Ramos (cell line): ENCODE measurements at regions not wholly inside any gene's neighbourhood (a gene's known extent, or its start where the extent isn't known, plus 50 kb on each side); places are given as distances from the start of the nearest gene placed in this dataset.

Source experiments
- in situ Hi-C: fragments of 300-500 bp; cut with MboI; formaldehyde crosslinking; loops from one replicate; pipeline ENCODE4 v1.14.3; 2022; ENCODE audit warnings: low sequenced_read_pairs; ENCODE audit not compliant: unreplicated experiment

- in situ Hi-C loops, result loop anchor here (25.0 kb wide), 1 partner anchor 488 kb away; no protein-coding TSS in a partner anchor
These were observed 67.8 kb upstream of the ITGA11 start for GRCh38 chr15:68499620-68500312.

- in situ Hi-C loops, result loop anchor here (25.0 kb wide), 1 partner anchor 487 kb away; no protein-coding TSS in a partner anchor
These were observed 68.6 kb upstream of the ITGA11 start for GRCh38 chr15:68500363-68501258.

GRCh38 chr15:68501259-68501591 is 69.3 kb upstream of the ITGA11 start:
- in situ Hi-C loops, result loop anchor here (25.0 kb wide), 1 partner anchor 486 kb away; no protein-coding TSS in a partner anchor

- in situ Hi-C loops, result loop anchor here (25.0 kb wide), 1 partner anchor 486 kb away; no protein-coding TSS in a partner anchor
These were observed 69.7 kb upstream of the ITGA11 start for GRCh38 chr15:68501616-68502015.

- in situ Hi-C loops, result loop anchor here (25.0 kb wide), 1 partner anchor 485 kb away; no protein-coding TSS in a partner anchor
These were observed 70.5 kb upstream of the ITGA11 start for GRCh38 chr15:68502398-68502901.

GRCh38 chr15:68503213-68503612 is 71.2 kb upstream of the ITGA11 start:
- in situ Hi-C loops, result loop anchor here (25.0 kb wide), 1 partner anchor 484 kb away; no protein-coding TSS in a partner anchor

GRCh38 chr15:68503791-68504680 is 72.1 kb upstream of the ITGA11 start:
- in situ Hi-C loops, result loop anchor here (25.0 kb wide), 1 partner anchor 483 kb away; no protein-coding TSS in a partner anchor

GRCh38 chr15:68504681-68505170 is 72.8 kb upstream of the ITGA11 start:
- in situ Hi-C loops, result loop anchor here (25.0 kb wide), 1 partner anchor 483 kb away; no protein-coding TSS in a partner anchor

GRCh38 chr15:68506071-68506470 is 72.7 kb upstream of the CORO2B start:
- in situ Hi-C loops, result loop anchor here (25.0 kb wide), 1 partner anchor 481 kb away; no protein-coding TSS in a partner anchor

GRCh38 chr15:68507447-68507846 is 71.3 kb upstream of the CORO2B start:
- in situ Hi-C loops, result loop anchor here (25.0 kb wide), 1 partner anchor 480 kb away; no protein-coding TSS in a partner anchor

- in situ Hi-C loops, result loop anchor here (25.0 kb wide), 1 partner anchor 479 kb away; no protein-coding TSS in a partner anchor
These were observed 70.2 kb upstream of the CORO2B start for GRCh38 chr15:68508485-68509189.

- in situ Hi-C loops, result loop anchor here (25.0 kb wide), 1 partner anchor 477 kb away; no protein-coding TSS in a partner anchor
These were observed 68.2 kb upstream of the CORO2B start for GRCh38 chr15:68510558-68510957.

GRCh38 chr15:68511073-68511991 is 67.5 kb upstream of the CORO2B start:
- in situ Hi-C loops, result loop anchor here (25.0 kb wide), 1 partner anchor 476 kb away; no protein-coding TSS in a partner anchor

GRCh38 chr15:68512052-68512451 is 66.7 kb upstream of the CORO2B start:
- in situ Hi-C loops, result loop anchor here (25.0 kb wide), 1 partner anchor 475 kb away; no protein-coding TSS in a partner anchor

GRCh38 chr15:68512598-68512997 is 66.2 kb upstream of the CORO2B start:
- in situ Hi-C loops, result loop anchor here (25.0 kb wide), 1 partner anchor 475 kb away; no protein-coding TSS in a partner anchor

GRCh38 chr15:68515371-68516095 is 63.3 kb upstream of the CORO2B start:
- in situ Hi-C loops, result loop anchor here (25.0 kb wide), 1 partner anchor 472 kb away; no protein-coding TSS in a partner anchor
